Stimulated activated naive CD4-positive, alpha-beta T cell (primary cell): ENCODE measurements at regions not wholly inside any gene's neighbourhood (a gene's known extent, or its start where the extent isn't known, plus 50 kb on each side); places are given as distances from the start of the nearest gene placed in this dataset.
"Not testable (repeated sequence)": the region's sequence is repeated elsewhere in the genome, so short reads cannot be mapped to it uniquely, and the experiment has no call there.

Source experiments
- DNase-seq, 6 experiments: peaks; one replicate each; lab custom pipeline; 2025; lab: John Stamatoyannopoulos, UW

DNA sequence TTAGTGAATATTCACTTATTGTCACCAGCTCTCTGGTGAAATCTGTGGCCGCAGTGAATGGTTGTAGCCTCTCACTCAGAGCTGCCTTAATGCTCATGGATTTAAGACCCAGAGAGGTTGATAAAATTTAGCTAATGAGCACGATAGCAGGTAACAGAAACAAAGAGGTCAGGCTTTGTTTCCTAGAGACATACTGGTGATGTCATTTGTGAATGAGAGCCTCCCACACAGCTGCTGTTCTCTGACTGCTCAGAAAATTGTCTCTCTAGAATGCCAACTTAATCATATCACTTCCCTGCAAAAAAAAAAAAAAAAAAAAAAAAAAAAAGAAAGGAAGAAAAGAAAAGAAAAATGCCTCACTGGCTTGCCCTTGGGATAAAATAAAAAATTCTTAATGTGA lies 411.7 kb upstream of the MYT1L start:
- no peak for DNase-seq

GRCh38 chr2:2740238-2740775 lies 409.2 kb upstream of the MYT1L start:
- DNase-seq: no peak

- DNase-seq: no peak
Measured at GRCh38 chr2:2739231-2739795, 408.2 kb upstream of the MYT1L start.

DNA sequence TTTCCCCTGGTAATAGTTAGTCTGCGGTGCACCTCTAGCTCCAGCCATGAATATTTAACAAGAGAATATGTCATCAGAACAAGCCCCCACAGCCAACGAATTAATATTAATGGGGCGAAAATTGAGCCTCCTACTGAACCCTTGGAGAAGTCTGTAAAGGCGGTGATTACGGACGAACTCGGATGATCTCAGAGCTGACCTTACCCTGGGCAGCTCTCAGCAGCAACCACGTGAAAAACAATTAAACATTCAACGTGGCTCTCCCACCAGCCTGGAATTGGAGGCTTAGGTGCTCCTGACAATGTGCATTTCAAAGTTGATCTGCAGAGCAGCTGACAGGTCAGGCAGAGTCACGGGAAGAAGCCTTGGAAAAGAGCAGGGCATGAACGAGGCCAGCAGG lies 407.6 kb upstream of the MYT1L start:
- DNase-seq: no peak

DNA sequence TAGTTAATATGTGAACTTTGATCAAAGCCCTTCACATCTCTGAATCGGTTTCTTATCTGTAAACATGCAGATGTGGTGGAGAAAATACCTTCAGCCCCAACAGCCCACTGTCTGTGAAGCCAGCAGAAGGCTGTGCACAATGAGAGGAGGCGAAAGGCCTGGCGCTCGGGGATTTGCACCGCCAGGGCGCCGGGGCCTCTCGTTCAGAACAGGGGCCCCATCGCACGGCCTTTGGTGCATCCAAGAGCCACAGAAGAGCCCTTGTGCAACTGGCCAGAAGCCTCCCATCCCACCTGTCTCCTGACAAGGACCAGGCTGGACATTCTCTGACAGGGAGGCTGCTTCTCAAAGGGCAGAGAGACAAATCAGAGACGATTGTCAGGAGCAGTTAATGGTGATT lies 407.2 kb upstream of the MYT1L start:
- DNase-seq: no peak

DNA sequence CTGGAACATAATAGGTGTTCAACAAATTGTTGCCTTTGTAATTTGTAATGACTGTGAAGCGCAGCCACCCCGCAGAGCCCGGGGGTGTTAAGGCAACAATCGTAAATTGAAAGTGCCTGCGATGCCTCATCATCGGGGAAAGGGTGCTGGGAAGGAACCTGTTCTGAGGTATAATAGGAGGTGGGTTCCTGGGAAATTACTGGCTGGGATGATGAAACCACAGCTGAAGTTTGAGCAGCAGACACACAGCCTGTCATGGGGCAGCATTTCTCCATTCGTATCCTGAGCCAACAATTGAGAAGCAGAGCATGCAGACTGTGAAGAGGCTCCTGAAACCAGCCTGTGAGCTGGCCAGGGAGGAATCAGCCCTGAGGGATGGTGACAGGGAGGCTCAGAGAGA lies 404.0 kb upstream of the MYT1L start:
- no peak for DNase-seq

- DNase-seq: no peak
Measured at GRCh38 chr2:2734308-2734707, 403.2 kb upstream of the MYT1L start.

DNA sequence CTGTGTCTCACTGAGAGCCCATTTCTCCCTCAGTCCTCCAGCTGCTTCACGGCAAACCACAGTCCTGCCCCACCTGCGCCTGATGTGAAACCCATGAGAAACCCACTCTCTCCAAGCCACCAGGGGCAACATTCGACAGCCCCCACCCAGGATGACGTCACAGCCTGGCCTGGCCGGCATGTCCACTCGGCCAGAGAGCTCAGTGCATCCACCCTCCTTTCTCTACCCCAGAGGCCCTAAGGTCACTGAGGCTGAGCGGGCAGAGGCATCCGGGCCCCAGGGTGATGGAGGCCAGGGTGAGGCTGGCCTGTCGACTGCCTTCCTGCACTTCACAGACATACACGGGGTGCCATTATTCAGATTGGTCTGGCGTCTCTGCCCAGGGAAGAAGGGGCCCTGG lies 402.7 kb upstream of the MYT1L start:
- DNase-seq: no peak

- no peak for DNase-seq
Measured at GRCh38 chr2:2732331-2733119, 401.4 kb upstream of the MYT1L start.

DNA sequence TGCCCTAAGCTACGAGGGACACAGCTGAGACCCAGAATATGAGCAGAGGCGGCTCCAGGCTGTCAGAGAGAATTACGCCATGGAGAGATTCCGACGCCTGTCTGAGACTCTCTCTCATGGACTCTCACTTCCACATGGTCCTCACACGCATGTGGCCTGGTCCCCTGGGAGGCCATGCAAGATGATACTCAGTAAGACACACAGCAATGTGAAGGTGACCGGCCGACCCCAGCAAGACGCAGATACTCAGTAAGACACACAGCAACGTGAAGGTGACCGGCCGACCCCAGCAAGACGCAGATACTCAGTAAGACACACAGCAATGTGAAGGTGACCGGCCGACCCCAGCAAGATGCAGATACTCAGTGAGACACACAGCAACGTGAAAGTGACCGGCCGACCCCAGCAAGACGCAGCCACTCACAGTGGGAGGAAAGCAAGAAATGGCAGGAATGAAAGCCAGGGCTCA lies 400.8 kb upstream of the MYT1L start:
- DNase-seq: no peak

DNA sequence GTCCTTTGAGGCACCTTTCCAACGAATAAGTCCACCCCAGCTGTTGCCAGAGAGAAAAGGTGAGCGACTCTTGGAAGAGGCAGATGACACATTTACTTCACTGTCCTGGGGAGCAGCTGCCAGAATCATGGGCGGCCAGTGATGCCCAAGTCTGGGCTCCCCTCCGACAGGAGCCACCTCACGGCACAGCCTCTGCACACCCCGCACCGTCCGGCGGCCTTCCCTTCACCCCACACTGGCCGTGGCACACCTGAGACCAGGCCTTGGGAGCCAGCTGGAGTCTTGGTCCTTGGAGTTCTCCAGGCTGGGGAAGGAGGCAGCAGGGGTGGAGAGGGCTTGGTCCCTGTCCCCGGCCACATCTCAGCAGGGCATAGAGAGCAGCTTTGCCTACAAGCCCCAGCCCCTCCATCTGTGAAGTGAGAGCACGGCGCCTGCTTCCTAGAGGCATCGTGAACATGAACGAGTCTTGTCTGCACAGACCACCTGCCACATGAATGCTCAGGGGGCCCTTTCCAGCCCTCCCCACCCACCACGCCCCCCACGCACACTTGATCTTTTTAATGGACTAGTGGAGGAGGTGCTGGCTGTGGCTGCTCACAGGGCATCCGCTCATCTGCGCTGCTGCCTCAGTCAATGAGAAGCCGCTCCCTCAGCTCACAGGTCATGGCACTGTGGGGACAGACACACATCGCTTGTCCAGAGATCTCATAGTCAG lies 400.2 kb upstream of the MYT1L start:
- no peak for DNase-seq

GRCh38 chr2:2730301-2730833 lies 399.3 kb upstream of the MYT1L start:
- DNase-seq: no peak

- DNase-seq: no peak
Measured at GRCh38 chr2:2729246-2729645, 398.2 kb upstream of the MYT1L start.

GRCh38 chr2:2728635-2729034 lies 397.6 kb upstream of the MYT1L start:
- no peak for DNase-seq

DNA sequence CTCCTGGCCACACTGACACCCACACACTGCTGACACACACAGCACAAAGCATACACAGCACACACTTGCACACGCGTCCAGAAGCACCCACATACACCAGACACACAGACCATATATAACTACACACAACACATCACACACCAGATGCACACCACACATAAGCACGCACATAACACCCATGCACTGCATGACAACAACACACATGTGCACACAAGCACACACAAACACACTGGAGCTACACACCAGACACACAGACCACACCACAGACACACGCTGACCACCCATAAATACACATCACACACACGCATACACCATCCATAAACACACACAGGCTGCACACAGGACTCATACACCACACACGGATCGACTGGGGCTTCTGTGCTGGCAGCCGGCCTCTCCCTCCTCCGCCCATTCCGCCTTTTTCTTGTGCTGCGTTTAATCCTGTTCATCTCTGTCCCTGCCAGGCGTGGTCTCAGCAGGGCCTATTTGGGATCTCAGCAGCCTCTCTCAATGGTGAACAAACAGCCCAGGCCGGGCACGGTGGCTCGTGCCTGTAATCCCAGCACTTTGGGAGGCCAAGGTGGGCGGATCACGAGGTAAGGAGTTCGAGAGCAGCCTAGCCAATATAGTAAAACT lies 396.9 kb upstream of the MYT1L start:
- DNase-seq: no peak

DNA sequence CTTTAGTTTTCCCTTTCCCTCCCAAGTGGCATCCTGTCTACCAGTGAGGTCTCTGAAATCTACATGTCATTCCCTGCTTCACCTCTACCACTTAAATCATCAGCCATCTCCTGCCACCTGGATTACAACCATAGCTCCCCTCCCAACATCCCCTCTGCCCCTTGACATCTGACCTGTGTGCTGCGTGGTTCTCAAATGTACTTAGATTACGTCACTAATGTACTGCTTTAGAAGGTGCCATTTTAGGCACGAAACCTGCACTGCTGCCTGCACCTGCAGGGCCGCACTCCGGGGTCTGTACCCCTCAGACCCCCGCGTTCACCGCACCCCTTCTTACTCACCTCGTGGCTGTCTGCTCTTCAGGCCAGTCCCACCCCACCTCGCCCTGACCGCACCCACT lies 395.1 kb upstream of the MYT1L start:
- no peak for DNase-seq

DNA sequence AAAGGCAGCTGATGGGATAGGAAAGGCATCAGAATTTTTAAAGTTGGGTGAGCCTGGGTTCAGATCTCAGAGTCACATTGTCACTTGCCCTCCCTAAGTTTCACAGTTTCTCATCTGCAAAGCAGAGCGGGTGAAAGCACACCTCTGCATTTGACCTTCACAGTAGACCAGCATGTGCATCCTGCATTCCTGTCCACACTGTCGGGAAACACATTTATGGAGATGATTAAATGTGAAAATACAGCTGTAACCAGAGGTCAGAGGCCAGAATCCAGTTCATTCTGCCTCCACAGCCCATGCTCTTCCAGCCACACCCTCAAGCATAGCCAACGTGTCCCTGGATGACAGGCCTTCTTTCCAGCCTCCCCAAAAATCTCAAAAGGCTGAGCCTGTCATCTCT lies 392.0 kb upstream of the MYT1L start:
- DNase-seq: no peak

DNA sequence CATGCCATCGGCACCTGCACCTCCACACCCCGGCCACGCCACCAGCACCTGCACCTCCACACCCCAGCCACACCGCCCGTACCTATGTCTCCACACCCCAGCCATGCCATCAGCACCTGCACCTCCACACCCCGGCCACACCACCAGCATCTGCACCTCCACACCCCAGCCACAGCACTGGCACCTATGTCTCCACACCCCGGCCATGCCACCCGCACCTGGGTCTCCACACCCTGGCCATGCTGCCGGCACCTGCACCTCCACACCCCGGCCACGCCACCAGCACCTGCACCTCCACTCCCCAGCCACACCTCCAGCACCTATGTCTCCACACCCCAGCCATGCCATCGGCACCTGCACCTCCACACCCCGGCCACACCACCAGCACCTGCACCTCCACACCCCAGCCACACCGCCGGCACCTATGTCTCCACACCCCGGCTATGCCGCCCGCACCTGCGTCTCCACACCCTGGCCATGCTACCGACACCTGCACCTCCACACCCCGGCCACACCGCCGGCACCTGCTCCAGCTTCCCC lies 390.3 kb upstream of the MYT1L start:
- no peak for DNase-seq

DNA sequence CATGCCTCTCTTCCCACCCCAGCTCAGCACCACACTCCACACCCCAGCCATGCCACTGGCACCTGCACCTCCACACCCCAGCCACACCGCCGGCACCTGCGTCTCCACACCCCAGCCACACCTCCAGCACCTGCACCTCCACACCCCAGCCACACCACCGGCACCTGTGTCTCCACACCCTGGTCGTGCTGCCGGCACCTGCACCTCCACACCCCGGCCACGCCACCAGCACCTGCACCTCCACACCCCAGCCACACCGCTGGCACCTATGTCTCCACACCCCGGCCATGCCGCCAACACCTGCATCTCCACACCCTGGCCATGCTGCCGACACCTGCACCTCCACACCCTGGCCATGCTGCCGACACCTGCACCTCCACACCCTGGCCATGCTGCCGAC lies 389.7 kb upstream of the MYT1L start:
- DNase-seq: not testable (repeated sequence)

GRCh38 chr2:2720351-2720750 lies 389.3 kb upstream of the MYT1L start:
- no peak for DNase-seq

GRCh38 chr2:2719781-2720180 lies 388.7 kb upstream of the MYT1L start:
- DNase-seq: no peak

GRCh38 chr2:2719015-2719414 lies 387.9 kb upstream of the MYT1L start:
- no peak for DNase-seq
